Suprapubic skin (tissue), 4 donors: ENCODE measurements at regions not wholly inside any gene's neighbourhood (a gene's known extent, or its start where the extent isn't known, plus 50 kb on each side); places are given as distances from the start of the nearest gene placed in this dataset.

Experiments used
- CTCF ChIP-seq, 2 donors: fragments of 200-600 bp in 1 of 2; fragments of 450-650 bp in 1 of 2; sonication (generic) in 1 of 2; IDR thresholded peaks; one replicate each; pipeline ENCODE4 v1.5.1; 2016 to 2019; ENCODE audit warnings: antibody characterized with exemption in 2 of 2, mild to moderate bottlenecking in 1 of 2, moderate library complexity in 1 of 2
- EP300 ChIP-seq: sonication (generic); formaldehyde crosslinking; IDR thresholded peaks from one replicate; pipeline ENCODE4 v1.6.1; 2017; ENCODE audit warnings: antibody characterized with exemption
- POLR2AphosphoS5 ChIP-seq, 3 donors: sonication (generic); formaldehyde crosslinking; IDR thresholded peaks; one replicate each; pipeline ENCODE4 v1.6.1; 2017; ENCODE audit warnings: antibody characterized with exemption in 3 of 3

- TF ChIP-seq CTCF (IDR thresholded peaks at IDR 0.05) (no peak), POLR2AphosphoS5 (IDR thresholded peaks at IDR 0.05) (no peak), EP300 (no peak)
Observed at GRCh38 chr20:58099291-58099935, 129.0 kb downstream of the ANKRD60 start.
